Inflammatory macrophage treated with lipopolysaccharide for 1 hour (primary cell): ENCODE measurements at regions not wholly inside any gene's neighbourhood (a gene's known extent, or its start where the extent isn't known, plus 50 kb on each side); places are given as distances from the start of the nearest gene placed in this dataset.

ENCODE experiments used
- DNase-seq, 2 donors: peaks; one replicate each; pipeline ENCODE4 v3.0.0-alpha.2; 2020 to 2022

DNA sequence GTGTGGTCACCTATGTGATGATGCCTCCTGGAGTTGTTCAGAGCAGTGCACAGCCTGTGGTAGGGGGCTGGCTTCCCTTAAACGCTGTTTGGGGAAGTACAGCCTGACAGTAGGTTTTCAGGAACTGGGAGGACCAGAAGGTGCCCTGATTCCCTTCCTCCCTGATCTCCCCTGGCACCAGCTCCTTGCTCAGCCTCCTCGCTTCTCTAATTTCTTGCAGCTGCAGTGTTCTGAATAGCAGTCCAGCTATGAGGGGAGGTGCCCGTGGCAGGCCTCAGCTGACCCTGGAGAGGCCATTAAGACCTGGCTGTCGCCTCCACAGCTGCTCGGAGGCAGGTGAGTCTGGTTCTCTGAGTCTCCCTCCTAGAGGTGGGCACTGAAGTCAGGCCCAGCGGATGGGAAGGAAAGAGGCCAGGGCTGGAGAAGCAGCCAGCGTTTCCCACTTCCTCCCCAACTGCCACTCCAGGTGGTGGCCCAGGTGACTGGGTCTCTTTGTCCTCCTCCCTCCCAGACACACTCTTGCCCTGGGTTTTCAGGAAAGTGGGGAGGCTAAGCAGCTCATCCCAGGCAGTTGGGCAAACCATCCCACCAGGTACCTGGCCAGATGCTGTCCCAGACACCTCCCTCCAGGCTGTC lies 52.0 kb upstream of the RPL11 start:
- DNase-seq: no peak

DNA sequence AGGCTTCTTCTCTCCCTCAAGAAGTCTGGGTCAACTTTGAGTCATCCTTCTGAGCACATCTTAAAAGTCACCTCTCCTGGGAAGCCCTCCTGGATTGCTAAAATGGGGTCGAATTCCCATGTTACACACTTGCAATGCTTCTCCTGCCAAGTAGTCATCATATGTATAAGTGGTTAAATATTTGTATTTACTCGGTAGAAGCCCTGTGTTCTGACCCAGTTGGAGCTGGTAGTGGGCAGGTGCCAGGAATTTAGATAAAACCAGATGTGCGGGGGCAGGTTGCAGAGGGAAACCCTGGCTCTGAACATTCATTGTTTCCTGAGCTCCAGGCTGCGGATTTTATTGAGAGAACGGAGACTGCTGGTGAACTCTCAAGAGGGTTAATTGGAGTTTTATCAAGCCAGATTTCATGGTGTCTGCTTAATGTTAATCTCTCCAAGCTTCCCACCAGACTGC lies 52.8 kb upstream of the RPL11 start:
- no peak for DNase-seq

- no peak for DNase-seq
These were observed 53.4 kb upstream of the RPL11 start for GRCh38 chr1:23638188-23638619.

GRCh38 chr1:23636009-23636408 lies 55.6 kb upstream of the RPL11 start:
- no peak for DNase-seq

DNA sequence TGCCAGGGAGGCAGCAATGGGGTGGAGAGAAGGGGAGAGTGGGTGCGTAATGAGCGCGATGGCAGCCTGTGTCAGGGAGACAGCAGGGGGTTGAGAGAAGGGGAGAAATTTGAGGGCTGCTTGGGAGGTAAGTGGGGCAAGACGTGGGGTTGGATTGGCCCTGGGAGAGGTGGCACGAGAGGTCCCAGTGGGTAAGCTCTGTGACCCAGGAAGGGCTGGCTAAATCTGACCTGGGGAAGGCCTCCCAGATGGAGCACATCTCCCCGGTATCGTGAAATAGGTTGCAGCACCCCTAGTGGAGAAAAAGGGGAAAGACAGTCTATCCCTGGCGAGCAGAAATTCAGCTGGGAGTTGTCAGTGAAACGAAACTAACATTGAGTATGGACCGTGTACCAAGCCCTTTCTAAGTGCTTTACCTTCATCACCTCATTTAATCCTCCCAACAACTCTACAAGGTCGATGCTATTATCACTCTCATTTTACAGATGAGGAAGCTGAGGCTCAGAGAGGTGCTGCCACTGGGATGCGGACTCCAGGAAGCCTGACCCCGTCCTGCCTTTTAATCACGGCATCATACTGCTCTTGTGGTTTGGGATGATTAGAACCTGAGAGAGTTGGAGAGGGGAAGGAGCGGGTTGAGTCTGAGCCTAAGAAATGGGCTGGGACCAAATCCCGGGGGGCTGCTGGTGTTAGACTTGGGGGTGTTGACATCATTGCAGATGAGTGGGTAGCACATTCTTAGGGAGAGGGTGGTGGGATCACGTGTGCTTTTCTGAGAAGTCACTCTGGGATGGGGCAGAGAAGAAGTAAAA lies 56.6 kb upstream of the RPL11 start:
- DNase-seq: peak; percentile 57 to 89

DNA sequence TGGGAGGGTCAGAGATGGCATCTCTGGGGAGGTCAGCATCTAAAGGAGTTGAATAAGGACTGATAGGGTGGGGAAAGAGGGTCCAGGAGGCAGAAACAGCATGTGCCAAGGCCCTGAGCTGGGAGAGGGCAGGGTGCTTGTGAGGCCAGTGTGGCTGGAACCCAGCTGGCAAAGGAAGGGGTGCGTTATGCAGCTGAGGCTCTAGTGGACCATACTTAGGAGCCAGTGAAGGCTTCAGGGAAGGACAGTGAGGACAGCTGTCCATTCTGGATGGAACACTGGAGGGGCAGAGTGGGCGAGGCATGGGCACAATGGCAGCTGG lies 57.1 kb upstream of the RPL11 start:
- no peak for DNase-seq

- DNase-seq: no peak
These were observed 59.0 kb upstream of the RPL11 start for GRCh38 chr1:23632479-23633160.

DNA sequence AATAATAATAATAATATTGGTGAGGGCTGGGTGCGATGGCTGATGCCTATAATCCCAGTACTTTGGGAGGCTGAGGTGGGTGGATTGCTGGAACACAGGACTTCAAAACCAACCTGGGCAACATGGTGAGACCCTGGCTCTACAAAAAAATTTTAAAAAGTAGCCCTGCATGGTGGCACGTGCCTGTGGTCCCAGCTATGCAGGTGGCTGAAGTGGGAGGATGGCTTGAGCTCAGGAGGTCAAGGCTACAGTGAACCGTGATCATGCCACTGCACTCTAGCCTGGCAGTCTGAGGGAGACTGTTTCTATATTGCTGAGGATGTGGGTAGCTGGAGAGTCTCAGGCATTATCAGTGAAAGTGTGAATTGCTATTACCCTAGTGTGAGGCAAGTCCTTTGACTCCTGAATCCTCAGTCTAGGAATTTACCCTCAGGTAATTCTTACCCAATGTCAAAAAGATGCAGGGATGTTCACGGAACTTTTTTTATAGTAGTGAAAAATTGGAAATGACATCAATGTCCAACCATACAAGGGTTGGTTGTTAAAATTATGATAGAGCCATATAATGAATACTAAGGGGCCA lies 61.8 kb upstream of the RPL11 start:
- no peak for DNase-seq

DNA sequence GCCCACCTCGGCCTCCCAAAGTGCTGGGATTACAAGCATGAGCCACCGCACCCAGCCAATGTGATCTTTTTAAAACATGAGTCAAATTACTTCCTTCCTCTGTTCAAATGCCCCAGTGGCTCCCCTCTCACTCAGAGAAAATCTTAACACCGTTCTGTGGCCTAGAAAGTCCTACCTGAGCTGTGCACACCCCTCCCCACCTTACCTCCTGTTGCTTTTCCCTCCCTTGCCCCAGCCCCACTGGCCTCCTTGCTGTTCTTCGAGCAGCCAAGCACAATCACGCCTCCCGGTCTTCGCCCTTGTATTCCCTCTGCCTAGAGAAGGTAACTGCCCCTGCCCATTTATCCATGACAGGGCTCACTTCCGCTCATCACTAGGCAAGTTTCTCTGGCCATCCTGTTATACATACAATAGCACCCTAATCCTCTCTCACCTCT lies 62.6 kb upstream of the RPL11 start:
- DNase-seq: no peak

GRCh38 chr1:23627069-23627735 lies 64.4 kb upstream of the RPL11 start:
- no peak for DNase-seq

DNA sequence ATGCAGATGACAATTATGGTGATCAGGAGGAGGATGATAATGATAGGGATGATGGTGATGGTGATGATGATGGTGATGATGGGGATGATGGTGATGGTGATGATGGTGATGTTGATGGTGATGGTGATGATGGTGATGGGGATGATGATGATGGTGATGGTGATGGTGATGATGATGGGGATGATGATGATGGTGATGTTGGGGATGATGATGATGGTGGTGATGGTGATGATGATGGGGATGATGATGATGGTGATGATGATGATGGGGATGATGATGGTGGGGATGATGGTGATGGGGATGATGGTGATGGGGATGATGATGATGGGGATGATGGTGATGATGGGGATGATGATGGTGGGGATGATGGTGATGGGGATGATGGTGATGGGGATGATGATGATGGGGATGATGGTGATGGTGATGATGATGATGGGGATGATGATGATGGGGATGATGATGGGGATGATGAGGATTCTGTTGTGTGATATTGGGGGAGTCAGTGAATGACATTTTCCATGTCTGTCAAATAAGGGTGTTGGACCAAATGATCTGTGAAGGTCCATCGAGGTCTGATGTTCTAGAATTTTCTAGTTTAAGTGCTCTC lies 65.6 kb upstream of the RPL11 start:
- DNase-seq: no peak

- DNase-seq: no peak
These were observed 66.1 kb upstream of the RPL11 start for GRCh38 chr1:23625459-23625858.

GRCh38 chr1:23624440-23624839 lies 65.1 kb upstream of the ID3 start:
- peak in 1 of 2 donors; percentile 4 for DNase-seq

GRCh38 chr1:23622284-23622683 lies 63.0 kb upstream of the ID3 start:
- no peak for DNase-seq

GRCh38 chr1:23620605-23621004 lies 61.3 kb upstream of the ID3 start:
- no peak for DNase-seq

GRCh38 chr1:23619299-23620188 lies 60.2 kb upstream of the ID3 start:
- peak in 1 of 2 donors; percentile 16 for DNase-seq

- DNase-seq: no peak
These were observed 59.3 kb upstream of the ID3 start for GRCh38 chr1:23618586-23619083.

DNA sequence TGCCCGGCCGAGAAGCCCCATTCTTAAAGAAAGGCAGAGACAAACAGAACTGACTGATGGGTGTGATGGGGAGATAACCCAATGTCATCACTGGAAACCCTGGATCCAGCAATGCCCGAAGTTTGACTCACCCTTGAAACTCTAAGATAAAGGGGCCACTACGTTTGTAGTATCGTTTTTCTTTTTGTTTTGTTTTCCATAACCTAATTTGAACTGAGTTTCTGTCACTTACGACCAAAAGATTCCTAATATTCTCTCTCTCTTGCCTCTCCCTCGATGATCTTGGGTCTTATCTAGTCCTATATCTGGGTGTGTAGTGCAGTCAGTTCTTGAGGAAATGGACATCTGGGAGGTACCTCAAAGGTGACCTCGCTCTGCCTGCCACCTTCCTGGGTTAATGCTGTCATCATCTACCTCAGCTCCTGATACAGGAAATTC lies 57.8 kb upstream of the ID3 start:
- DNase-seq: no peak

GRCh38 chr1:23616292-23616824 lies 57.1 kb upstream of the ID3 start:
- no peak for DNase-seq

GRCh38 chr1:23615852-23616251 lies 56.6 kb upstream of the ID3 start:
- DNase-seq: no peak

DNA sequence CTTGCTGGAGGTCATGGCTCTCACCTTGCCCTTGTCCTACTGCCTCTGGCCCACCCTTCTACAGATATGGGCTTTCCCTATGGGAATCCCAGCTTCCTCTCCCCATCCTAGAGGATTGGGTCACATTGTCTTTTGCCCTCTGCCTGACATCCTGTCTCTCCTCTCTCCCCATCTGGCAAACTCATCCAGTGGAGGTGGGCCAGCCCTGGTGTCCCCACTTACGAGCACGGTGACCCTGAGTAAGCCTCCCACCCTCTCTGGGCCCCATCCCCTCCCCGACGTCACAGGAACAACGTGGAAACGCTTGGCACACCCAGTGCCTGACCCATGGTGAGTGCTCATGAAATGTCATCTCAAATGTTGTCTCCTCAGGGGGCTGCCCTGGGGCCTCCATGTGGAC lies 56.1 kb upstream of the ID3 start:
- DNase-seq: no peak
